HCT116 (cell line): ENCODE measurements at regions not wholly inside any gene's neighbourhood (a gene's known extent, or its start where the extent isn't known, plus 50 kb on each side); places are given as distances from the start of the nearest gene placed in this dataset.

ENCODE experiments used
- ATAC-seq: fragments of 200-7000 bp; cut with Tn5 transposase; 2 replicates; pipeline ENCODE4 v1.9.1; 2020; ENCODE audit warnings: mild to moderate bottlenecking, moderate library complexity
- BruUV-seq: library from RNA; stranded (reverse); fragments of 400-500 nt; replicated peaks from 2 replicates; lab custom pipeline; 2021; lab: Mats Ljungman, UMichigan
- CTCF ChIA-PET: fragments of 300-600 bp; sonication (Branson Sonifier 250); formaldehyde crosslinking; loops from one replicate; lab custom pipeline; 2021; ENCODE audit warnings: antibody characterized with exemption; lab: Charles Lee
- POLR2A ChIA-PET: fragments of 300-600, 350-600 bp; sonication (Branson Sonifier 250); formaldehyde crosslinking; loops from one replicate; lab custom pipeline; 2021; ENCODE audit warnings: antibody characterized with exemption; lab: Charles Lee
- RAD21 ChIA-PET, 2 experiments: fragments of 300-600 bp; sonication (Branson Sonifier 250); formaldehyde crosslinking; loops; one replicate each; lab custom pipeline; 2023; ENCODE audit warnings: low total read pairs in 2 of 2; ENCODE audit not compliant: uncharacterized antibody in 2 of 2, unreplicated experiment in 2 of 2, low non-redundant PET in 1 of 2; lab: Charles Lee
- DNase-seq: peaks from one replicate; pipeline ENCODE4 v3.0.0-alpha.2; 2010; ENCODE audit warnings: low read depth, low spot score
- H2AFZ ChIP-seq: fragments of 200-600 bp; shearing (Covaris generic), sonication (generic); 2 replicates; pipeline ENCODE4 v1.6.1; 2017; ENCODE audit warnings: low read depth, mixed run types, mixed read lengths, antibody characterized with exemption, low read length; ENCODE audit not compliant: poor library complexity, severe bottlenecking
- H3K27ac ChIP-seq: 2 replicates; pipeline ENCODE4 v1.5.1; 2012; ENCODE audit warnings: low read depth, low read length
- H3K27me3 ChIP-seq: fragments of 200-600 bp; sonication (generic); 2 replicates; pipeline ENCODE4 v1.6.1; 2016; ENCODE audit warnings: mixed run types, low read length, mixed read lengths; ENCODE audit not compliant: insufficient read depth
- H3K36me3 ChIP-seq, 2 experiments: fragments of 200-500 bp in 1 of 2; fragments of 200-600 bp in 1 of 2; sonication (Bioruptor generic) in 1 of 2; sonication (generic) in 1 of 2; 2 replicates each; pipeline versions ENCODE4 v1.5.1 to v1.6.1; 2014 to 2016; ENCODE audit warnings: low read length in 2 of 2, inconsistent platforms in 1 of 2, mixed read lengths in 1 of 2, mixed run types in 1 of 2; ENCODE audit not compliant: insufficient read depth in 2 of 2, control insufficient read depth in 1 of 2
- H3K4me1 ChIP-seq, 2 experiments: fragments of 200-600 bp in 1 of 2; sonication (generic) in 1 of 2; 2 replicates each; pipeline versions ENCODE4 v1.5.1 to v1.6.1; 2012 to 2017; ENCODE audit warnings: low read length in 2 of 2, inconsistent platforms in 1 of 2, mild to moderate bottlenecking in 1 of 2, mixed read lengths in 1 of 2, mixed run types in 1 of 2, moderate library complexity in 1 of 2; ENCODE audit not compliant: insufficient read depth in 2 of 2, control insufficient read depth in 1 of 2
- H3K4me2 ChIP-seq: fragments of 200-600 bp; sonication (generic); 2 replicates; pipeline ENCODE4 v1.6.1; 2017; ENCODE audit warnings: mixed run types, low read length, mixed read lengths
- H3K4me3 ChIP-seq, 2 experiments: fragments of 200-600 bp in 1 of 2; sonication (generic) in 1 of 2; replicated peaks in 1 of 2; 2 replicates each; pipeline ENCODE4 v1.5.1; 2011 to 2016; ENCODE audit warnings: low read length in 2 of 2, control low read depth in 1 of 2, low read depth in 1 of 2, mild to moderate bottlenecking in 1 of 2, mixed read lengths in 1 of 2, mixed run types in 1 of 2
- H3K79me2 ChIP-seq: fragments of 200-600 bp; sonication (generic); 2 replicates; pipeline ENCODE4 v1.6.1; 2017; ENCODE audit warnings: mild to moderate bottlenecking, mixed run types, low read length, moderate library complexity, mixed read lengths; ENCODE audit not compliant: insufficient read depth
- H3K9ac ChIP-seq: fragments of 200-600 bp; sonication (generic); 2 replicates; pipeline ENCODE4 v1.6.1; 2016; ENCODE audit warnings: low read length, mixed read lengths
- H3K9me2 ChIP-seq: fragments of 200-600 bp; sonication (generic), shearing (Covaris generic); 2 replicates; pipeline ENCODE4 v1.6.1; 2017; ENCODE audit warnings: mixed run types, mild to moderate bottlenecking, moderate library complexity; ENCODE audit not compliant: insufficient read depth
- H3K9me3 ChIP-seq, 2 experiments: fragments of 200-500 bp in 1 of 2; fragments of 200-600 bp in 1 of 2; sonication (Bioruptor generic) in 1 of 2; sonication (generic) in 1 of 2; 2 replicates each; pipeline ENCODE4 v1.6.1; 2014 to 2017; ENCODE audit warnings: low read length in 2 of 2, mixed read lengths in 2 of 2, inconsistent platforms in 1 of 2, low read depth in 1 of 2, mild to moderate bottlenecking in 1 of 2, mixed run types in 1 of 2, moderate library complexity in 1 of 2; ENCODE audit not compliant: control insufficient read depth in 1 of 2, insufficient read depth in 1 of 2
- H4K20me1 ChIP-seq: fragments of 200-600 bp; sonication (generic), shearing (Covaris generic); 2 replicates; pipeline ENCODE4 v1.6.1; 2017; ENCODE audit warnings: mixed run types, mild to moderate bottlenecking, moderate library complexity; ENCODE audit not compliant: insufficient read depth
- CBX3 ChIP-seq: IDR thresholded peaks from 2 replicates; pipeline ENCODE4 v1.6.1; 2012; ENCODE audit warnings: low read depth
- CEBPB ChIP-seq: IDR thresholded peaks from 2 replicates; pipeline ENCODE4 v1.6.1; 2012; ENCODE audit warnings: low read depth
- EGR1 ChIP-seq: IDR thresholded peaks from 2 replicates; pipeline ENCODE4 v1.6.1; 2012; ENCODE audit warnings: low read depth
- FOSL1 ChIP-seq: IDR thresholded peaks from 2 replicates; pipeline ENCODE4 v1.6.1; 2012; ENCODE audit warnings: low read depth
- JUND ChIP-seq: IDR thresholded peaks from 2 replicates; pipeline ENCODE4 v1.6.1; 2012
- POLR2A ChIP-seq: IDR thresholded peaks from 2 replicates; pipeline ENCODE4 v1.7.0; 2011; ENCODE audit warnings: borderline replicate concordance; ENCODE audit not compliant: insufficient read depth, insufficient read length; ENCODE audit errors: extremely low read depth
- REST ChIP-seq: IDR thresholded peaks from 2 replicates; pipeline ENCODE4 v1.6.1; 2012; ENCODE audit warnings: low read depth
- SIN3A ChIP-seq: IDR thresholded peaks from 2 replicates; pipeline ENCODE4 v1.6.1; 2012; ENCODE audit warnings: low read depth
- SP1 ChIP-seq: IDR thresholded peaks from 2 replicates; pipeline ENCODE4 v1.6.1; 2012; ENCODE audit warnings: low read depth
- SRF ChIP-seq: IDR thresholded peaks from 2 replicates; pipeline ENCODE4 v1.6.1; 2012; ENCODE audit warnings: low read depth
- YY1 ChIP-seq: IDR thresholded peaks from 2 replicates; pipeline ENCODE4 v1.6.1; 2011; ENCODE audit warnings: low read length, low read depth, moderate library complexity, mild to moderate bottlenecking; ENCODE audit not compliant: insufficient replicate concordance; ENCODE audit errors: extremely low read depth
- ZBTB33 ChIP-seq: IDR thresholded peaks from 2 replicates; pipeline ENCODE4 v1.6.1; 2011; ENCODE audit warnings: mild to moderate bottlenecking, low read length, moderate library complexity; ENCODE audit not compliant: insufficient replicate concordance; ENCODE audit errors: extremely low read depth
- ZNF274 ChIP-seq: fragments of 200-500 bp; sonication (Bioruptor generic); IDR thresholded peaks from 2 replicates; pipeline ENCODE4 v1.6.1; 2014; ENCODE audit warnings: mild to moderate bottlenecking, low read depth, low read length, inconsistent platforms
- intact Hi-C: fragments of 100-400 bp; cut with micrococcal nuclease; formaldehyde crosslinking; loops from 2 replicates; pipeline ENCODE4 v1.10.0; 2022

- CTCF ChIA-PET = no interaction called here
- BruUV-seq = no TSS peak
- POLR2A ChIA-PET = no interaction called here
Observed at GRCh38 chr11:82384308-82384707, 349.4 kb downstream of the FAM181B start.

More at GRCh38 chr11:82384308-82384707, 349.4 kb downstream of the FAM181B start:
- DNase-seq (no peak), ATAC-seq (no peak)
- Histone ChIP-seq H3K4me2 (no peak overlapping the region), H4K20me1 (no peaks in the 10 kb centered on the region), H3K4me1 (no peaks in the 10 kb centered on the region), H3K27me3 (no peaks in the 10 kb centered on the region), H3K4me3 (no peak overlapping the region), H3K9ac (no peak overlapping the region), H3K36me3 (no peaks in the 10 kb centered on the region), H3K9me2 (no peaks in the 10 kb centered on the region), H3K79me2 (no peaks in the 10 kb centered on the region), H3K9me3 (peaks cover 0 to 3% of the 10 kb centered on the region in 2 experiments; a peak in 1 of 4 replicates), H2AFZ (no peak overlapping the region), H3K27ac (no peak overlapping the region)
- intact Hi-C loops = no loop called here
- TF ChIP-seq POLR2A (no peak), EGR1 (no peak), ZBTB33 (no peak), CEBPB (no peak), FOSL1 (no peak), YY1 (no peak), SRF (no peak), SIN3A (no peak), REST (no peak), ZNF274 (no peak), CBX3 (no peak), SP1 (no peak), JUND (no peak)
- RAD21 ChIA-PET = no interaction called here
